ENCODE measurements at regions not wholly inside any gene's neighbourhood (a gene's known extent, or its start where the extent isn't known, plus 50 kb on each side); places are given as distances from the start of the nearest gene placed in this dataset.

- TF ChIP-seq CTCF (IDR thresholded peaks at IDR 0.05) (no peak), POLR2A (IDR thresholded peaks at IDR 0.05) (no peak)
Measured at GRCh38 chr2:126770466-126770865, 114.5 kb downstream of the GYPC start.

Measured in right lobe of liver (tissue), 4 donors.